Endothelial cell (in vitro differentiated cells): ENCODE measurements at regions not wholly inside any gene's neighbourhood (a gene's known extent, or its start where the extent isn't known, plus 50 kb on each side); places are given as distances from the start of the nearest gene placed in this dataset.

ENCODE experiments used
- DNase-seq: peaks from one replicate; pipeline ENCODE4 v3.0.0; 2021; ENCODE audit warnings: low spot score
- H3K27ac Mint-ChIP-seq: one replicate; pipeline ENCODE4 v1.8.0; 2021; ENCODE audit warnings: mixed read lengths, inconsistent platforms; ENCODE audit not compliant: unreplicated experiment
- H3K27me3 Mint-ChIP-seq: one replicate; pipeline ENCODE4 v1.8.0; 2021; ENCODE audit warnings: mild to moderate bottlenecking, moderate library complexity, mixed read lengths, inconsistent platforms; ENCODE audit not compliant: unreplicated experiment
- H3K36me3 Mint-ChIP-seq: one replicate; pipeline ENCODE4 v1.8.0; 2021; ENCODE audit warnings: mild to moderate bottlenecking, low read depth, mixed read lengths, inconsistent platforms; ENCODE audit not compliant: unreplicated experiment
- H3K4me1 Mint-ChIP-seq: one replicate; pipeline ENCODE4 v1.8.0; 2021; ENCODE audit warnings: mild to moderate bottlenecking, mixed read lengths, inconsistent platforms; ENCODE audit not compliant: unreplicated experiment
- H3K4me3 Mint-ChIP-seq: one replicate; pipeline ENCODE4 v1.8.0; 2021; ENCODE audit warnings: mild to moderate bottlenecking, mixed read lengths, inconsistent platforms; ENCODE audit not compliant: unreplicated experiment
- H3K9me3 Mint-ChIP-seq: one replicate; pipeline ENCODE4 v1.8.0; 2021; ENCODE audit warnings: mixed read lengths, inconsistent platforms; ENCODE audit not compliant: unreplicated experiment
- CTCF ChIP-seq: fragments of 200-600 bp; sonication (generic); IDR thresholded peaks from one replicate; pipeline ENCODE4 v1.5.0; 2021; ENCODE audit warnings: antibody characterized with exemption; ENCODE audit not compliant: unreplicated experiment

- H3K4me3 Mint-ChIP-seq = no peak overlapping the region
These were observed 78.3 kb downstream of the CLDN34 start for GRCh38 chrX:10045327-10046000.

GRCh38 chrX:10047133-10047532, 80.0 kb downstream of the CLDN34 start:
- H3K36me3 Mint-ChIP-seq = peaks cover 3% of the 10 kb centered on the region
- peaks cover 28% of the 10 kb centered on the region for H3K4me1 Mint-ChIP-seq

More at GRCh38 chrX:10045327-10046000, 78.3 kb downstream of the CLDN34 start:
- Mint-ChIP-seq H3K27ac (no peak overlapping the region), H3K4me1 (peaks cover 18% of the 10 kb centered on the region), H3K36me3 (peaks cover 3% of the 10 kb centered on the region), H3K9me3 (no peaks in the 10 kb centered on the region), H3K27me3 (peaks cover 4% of the 10 kb centered on the region)
- DNase-seq = no peak
- no peak for TF ChIP-seq CTCF

GRCh38 chrX:10047631-10048030, 80.5 kb downstream of the CLDN34 start:
- no peak for DNase-seq
- no peaks in the 10 kb centered on the region for H3K9me3 Mint-ChIP-seq
- peaks cover 4% of the 10 kb centered on the region for H3K27me3 Mint-ChIP-seq
- peaks cover 31% of the 10 kb centered on the region for H3K4me1 Mint-ChIP-seq
- H3K4me3 Mint-ChIP-seq = peak overlapping the region; percentile 37
- H3K27ac Mint-ChIP-seq = peak overlapping the region; percentile 97
- H3K36me3 Mint-ChIP-seq = peaks cover 3% of the 10 kb centered on the region
- TF ChIP-seq CTCF = no peak

More at GRCh38 chrX:10047133-10047532, 80.0 kb downstream of the CLDN34 start:
- Mint-ChIP-seq H3K9me3 (no peaks in the 10 kb centered on the region), H3K27me3 (peaks cover 4% of the 10 kb centered on the region), H3K4me3 (no peak overlapping the region), H3K27ac (peak overlapping the region; percentile 97)
- DNase-seq = no peak
- TF ChIP-seq CTCF = no peak

- DNase-seq = peak; percentile 27
- Mint-ChIP-seq H3K9me3 (no peaks in the 10 kb centered on the region), H3K36me3 (peaks cover 3% of the 10 kb centered on the region), H3K4me1 (peaks cover 31% of the 10 kb centered on the region), H3K27ac (peak overlapping the region; percentile 97), H3K4me3 (peak overlapping the region; percentile 37), H3K27me3 (peaks cover 4% of the 10 kb centered on the region)
- no peak for TF ChIP-seq CTCF
These were observed 80.9 kb downstream of the CLDN34 start for GRCh38 chrX:10048076-10048475.

- peaks cover 31% of the 10 kb centered on the region for H3K4me1 Mint-ChIP-seq
- no peak overlapping the region for H3K4me3 Mint-ChIP-seq
These were observed 81.5 kb downstream of the CLDN34 start for GRCh38 chrX:10048707-10049106.

More at GRCh38 chrX:10048707-10049106, 81.5 kb downstream of the CLDN34 start:
- H3K9me3 Mint-ChIP-seq = no peaks in the 10 kb centered on the region
- H3K36me3 Mint-ChIP-seq = peaks cover 3% of the 10 kb centered on the region
- no peak for DNase-seq
- no peak for TF ChIP-seq CTCF
- H3K27me3 Mint-ChIP-seq = peaks cover 4% of the 10 kb centered on the region
- H3K27ac Mint-ChIP-seq = peak overlapping the region; percentile 97
